ENCODE measurements at regions not wholly inside any gene's neighbourhood (a gene's known extent, or its start where the extent isn't known, plus 50 kb on each side); places are given as distances from the start of the nearest gene placed in this dataset.

DNA sequence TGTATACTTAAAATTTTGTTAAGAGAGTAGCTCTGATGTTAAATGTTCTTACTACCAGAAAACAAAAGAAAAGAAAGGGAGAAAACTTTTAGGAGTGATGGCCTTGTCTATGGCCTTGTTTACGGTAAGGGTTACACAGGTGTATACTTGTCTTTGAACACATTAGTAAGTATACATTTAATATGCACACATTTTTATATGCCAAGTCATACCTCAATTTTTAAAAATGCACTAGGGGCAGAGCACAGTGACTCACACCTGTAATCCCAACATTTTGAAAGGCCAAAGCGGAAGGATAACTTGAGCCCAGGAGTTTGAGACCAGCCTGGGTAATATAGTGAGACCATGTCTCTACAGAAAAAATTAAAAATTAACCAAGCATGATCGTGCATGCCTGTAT, 166.7 kb upstream of the SNX2 start:
- Histone ChIP-seq H3K79me1 (ENCODE audit: low read depth in 1 of 2, low read length in 2 of 2) (no peaks in the 10 kb centered on the region), H3K4ac (ENCODE audit: low read depth, low read length) (no peak overlapping the region), H3K36me3 (ENCODE audit: control insufficient read depth, insufficient read depth, low read length) (no peaks in the 10 kb centered on the region), H3K9ac (ENCODE audit: low read depth, low read length) (no peak overlapping the region), H3K4me1 (ENCODE audit: control insufficient read depth, insufficient read depth, low read length) (no peaks in the 10 kb centered on the region), H3K14ac (replicated peaks; ENCODE audit: low read depth, low read length) (no peak overlapping the region), H2BK15ac (ENCODE audit: low read depth, low read length) (no peak overlapping the region), H2AK5ac (ENCODE audit: low read depth, low read length) (no peak overlapping the region), H3K9me1 (ENCODE audit: insufficient read depth, low read length) (no peaks in the 10 kb centered on the region), H3K27me3 (ENCODE audit: control insufficient read depth, insufficient read depth, low read length) (no peaks in the 10 kb centered on the region), H4K20me1 (ENCODE audit: insufficient read depth, low read length) (no peaks in the 10 kb centered on the region), H3K56ac (ENCODE audit: extremely low read depth, insufficient read depth, low read length) (no peak overlapping the region), H4K5ac (ENCODE audit: low read depth, low read length) (no peak overlapping the region), H3K18ac (ENCODE audit: low read depth, low read length) (no peak overlapping the region), H3K4me3 (ENCODE audit: insufficient read depth, low read depth, low read length) (no peak overlapping the region), H2AFZ (replicated peaks; ENCODE audit: low read length, poor library complexity) (no peak overlapping the region), H3K9me3 (ENCODE audit: control insufficient read depth, insufficient read depth, low read length) (no peaks in the 10 kb centered on the region), H2BK120ac (ENCODE audit: low read depth, low read length) (no peak overlapping the region), H4K91ac (ENCODE audit: insufficient read depth, low read depth, low read length) (no peak overlapping the region), H4K8ac (ENCODE audit: low read depth in 2 of 2, low read length in 2 of 2) (no peak overlapping the region), H2AK9ac (replicated peaks; ENCODE audit: low read depth, low read length, poor library complexity) (no peak overlapping the region), H3K27ac (ENCODE audit: insufficient read depth, low read length) (no peak overlapping the region), H2BK20ac (ENCODE audit: low read depth, low read length) (no peak overlapping the region), H3K23ac (ENCODE audit: low read depth, low read length) (no peak overlapping the region), H2BK5ac (ENCODE audit: low read depth, low read length, poor library complexity, severe bottlenecking) (no peak overlapping the region), H3K4me2 (ENCODE audit: low read depth, low read length) (no peak overlapping the region)
- ATAC-seq (ENCODE audit: low read depth): no peak
- in situ Hi-C loops (cut with MboI; ENCODE audit: low sequenced_read_pairs) (no loop called here), intact Hi-C loops (cut with micrococcal nuclease) (no loop called here), dilution Hi-C loops (cut with HindIII; ENCODE audit: low sequenced_read_pairs, unreplicated experiment) (no loop called here)
- BruUV-seq (replicated peaks): no TSS peak
- no CpG with 5 or more reads among the region's 3 CpGs for WGBS, 2 experiments (ENCODE audit: extremely low coverage in 2 of 2, insufficient read length in 1 of 2)
- ChIA-PET CTCF (no interaction called here), POLR2A (ENCODE audit: unreplicated experiment) (no interaction called here)
- TF ChIP-seq FOS (IDR thresholded peaks at IDR 0.05; ENCODE audit: low read depth, low read length) (no peak), BHLHE40 (IDR thresholded peaks at IDR 0.05; ENCODE audit: low read depth, low read length) (no peak), MAZ (IDR thresholded peaks at IDR 0.05; ENCODE audit: borderline replicate concordance, low read depth, low read length) (no peak), NFE2L2 (IDR thresholded peaks at IDR 0.05; ENCODE audit: low read depth, low read length) (no peak), CHD1 (IDR thresholded peaks at IDR 0.05; ENCODE audit: low read depth, low read length) (no peak), CEBPB (IDR thresholded peaks at IDR 0.05; ENCODE audit: low read depth, low read length) (no peak)
- TF ChIP-seq, protein P1, sequence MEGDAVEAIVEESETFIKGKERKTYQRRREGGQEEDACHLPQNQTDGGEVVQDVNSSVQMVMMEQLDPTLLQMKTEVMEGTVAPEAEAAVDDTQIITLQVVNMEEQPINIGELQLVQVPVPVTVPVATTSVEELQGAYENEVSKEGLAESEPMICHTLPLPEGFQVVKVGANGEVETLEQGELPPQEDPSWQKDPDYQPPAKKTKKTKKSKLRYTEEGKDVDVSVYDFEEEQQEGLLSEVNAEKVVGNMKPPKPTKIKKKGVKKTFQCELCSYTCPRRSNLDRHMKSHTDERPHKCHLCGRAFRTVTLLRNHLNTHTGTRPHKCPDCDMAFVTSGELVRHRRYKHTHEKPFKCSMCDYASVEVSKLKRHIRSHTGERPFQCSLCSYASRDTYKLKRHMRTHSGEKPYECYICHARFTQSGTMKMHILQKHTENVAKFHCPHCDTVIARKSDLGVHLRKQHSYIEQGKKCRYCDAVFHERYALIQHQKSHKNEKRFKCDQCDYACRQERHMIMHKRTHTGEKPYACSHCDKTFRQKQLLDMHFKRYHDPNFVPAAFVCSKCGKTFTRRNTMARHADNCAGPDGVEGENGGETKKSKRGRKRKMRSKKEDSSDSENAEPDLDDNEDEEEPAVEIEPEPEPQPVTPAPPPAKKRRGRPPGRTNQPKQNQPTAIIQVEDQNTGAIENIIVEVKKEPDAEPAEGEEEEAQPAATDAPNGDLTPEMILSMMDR (conservative IDR thresholded peaks at IDR 0.05; ENCODE audit: low read depth, low read length): no peak
- no peak for DNase-seq

Measured in IMR-90 (cell line).